ENCODE measurements at regions not wholly inside any gene's neighbourhood (a gene's known extent, or its start where the extent isn't known, plus 50 kb on each side); places are given as distances from the start of the nearest gene placed in this dataset.

DNA sequence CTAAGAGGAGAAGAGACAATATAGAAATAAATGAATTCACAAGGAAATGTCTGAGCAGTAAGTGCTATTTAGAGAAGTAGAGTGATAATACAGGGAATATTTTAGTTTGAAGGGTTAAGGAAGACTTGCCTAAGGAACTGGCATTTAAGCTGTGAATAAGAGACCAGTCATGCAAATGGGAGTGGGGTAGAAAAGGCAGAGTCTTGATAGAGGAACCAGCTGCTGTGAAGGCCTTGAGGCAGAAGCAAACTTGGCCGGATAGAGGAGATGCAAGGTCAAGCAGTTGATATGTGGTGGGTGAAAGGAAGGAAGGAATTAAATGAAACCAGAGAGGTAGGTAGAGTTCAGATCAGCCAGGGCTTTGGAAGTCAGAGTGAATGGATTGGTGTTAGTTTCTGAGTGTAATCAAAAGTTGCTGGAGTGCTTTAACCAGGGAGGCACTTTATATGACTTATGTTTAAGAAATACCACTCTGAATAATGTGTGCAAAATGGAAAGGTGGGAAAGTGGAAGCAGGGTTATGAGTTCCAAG, 198.4 kb upstream of the SESN3 start:
- Histone ChIP-seq H3K9me3 (no peaks in the 10 kb centered on the region), H3K4me1 (peaks cover 0 to 5% (median 0%) of the 10 kb centered on the region in 3 donors), H3K4me3 (no peak overlapping the region), H3K27ac (no peak overlapping the region), H3K27me3 (no peaks in the 10 kb centered on the region), H3K36me3 (no peaks in the 10 kb centered on the region)
- no peak for ATAC-seq
- no peak for TF ChIP-seq CTCF (IDR thresholded peaks at IDR 0.05)
- no peak for TF ChIP-seq EP300 (IDR thresholded peaks at IDR 0.05)
- no peak for TF ChIP-seq POLR2AphosphoS5 (IDR thresholded peaks at IDR 0.05)
- TF ChIP-seq POLR2A (IDR thresholded peaks at IDR 0.05): no peak
- 72 to 80% methylated on average over 1 of the region's 1 CpG for WGBS, 2 donors (ENCODE audit: low coverage in 1 of 2)

- H3K9me3 ChIP-seq: no peaks in the 10 kb centered on the region
- no peak overlapping the region for H3K4me3 ChIP-seq
- H3K27ac ChIP-seq: no peak overlapping the region
- TF ChIP-seq POLR2AphosphoS5 (IDR thresholded peaks at IDR 0.05) (no peak), CTCF (IDR thresholded peaks at IDR 0.05) (no peak), EP300 (IDR thresholded peaks at IDR 0.05) (no peak), POLR2A (IDR thresholded peaks at IDR 0.05) (no peak)
- 87 to 93% methylated on average over 5 of the region's 5 CpGs for WGBS, 2 donors (ENCODE audit: low coverage in 1 of 2)
- no peaks in the 10 kb centered on the region for H3K27me3 ChIP-seq
- no peak for ATAC-seq
- no peaks in the 10 kb centered on the region for H3K36me3 ChIP-seq
- peaks cover 0 to 1% (median 0%) of the 10 kb centered on the region in 3 donors for H3K4me1 ChIP-seq
These were observed 195.9 kb upstream of the SESN3 start for GRCh38 chr11:95426823-95427462.

DNA sequence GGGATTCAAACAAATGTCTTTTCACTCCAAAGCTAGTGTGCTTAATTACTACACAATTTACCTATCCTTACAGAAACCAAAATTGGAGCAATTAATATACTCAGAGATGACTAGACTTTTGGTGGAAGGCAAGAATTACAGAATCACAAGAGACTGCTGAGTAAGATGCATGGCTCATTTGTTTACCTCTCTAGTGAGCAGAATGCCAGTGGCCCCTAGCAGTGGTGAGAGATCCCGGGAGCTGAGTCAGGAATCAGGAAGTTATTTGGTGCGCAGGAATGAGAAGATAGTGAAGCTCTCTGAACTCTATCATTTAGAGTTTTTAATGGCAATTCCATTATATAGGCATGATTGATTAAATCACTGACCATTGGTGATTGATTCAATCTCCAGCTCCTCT, 188.9 kb upstream of the SESN3 start:
- 55 to 80% methylated on average over 2 of the region's 2 CpGs for WGBS, 2 donors (ENCODE audit: low coverage in 1 of 2)
- Histone ChIP-seq H3K27ac (no peak overlapping the region), H3K9me3 (no peaks in the 10 kb centered on the region), H3K4me3 (no peak overlapping the region), H3K4me1 (peaks cover 0 to 11% (median 0%) of the 10 kb centered on the region in 3 donors), H3K36me3 (no peaks in the 10 kb centered on the region), H3K27me3 (no peaks in the 10 kb centered on the region)
- ATAC-seq: no peak
- TF ChIP-seq POLR2AphosphoS5 (IDR thresholded peaks at IDR 0.05) (no peak), CTCF (IDR thresholded peaks at IDR 0.05) (no peak), POLR2A (IDR thresholded peaks at IDR 0.05) (no peak)

DNA sequence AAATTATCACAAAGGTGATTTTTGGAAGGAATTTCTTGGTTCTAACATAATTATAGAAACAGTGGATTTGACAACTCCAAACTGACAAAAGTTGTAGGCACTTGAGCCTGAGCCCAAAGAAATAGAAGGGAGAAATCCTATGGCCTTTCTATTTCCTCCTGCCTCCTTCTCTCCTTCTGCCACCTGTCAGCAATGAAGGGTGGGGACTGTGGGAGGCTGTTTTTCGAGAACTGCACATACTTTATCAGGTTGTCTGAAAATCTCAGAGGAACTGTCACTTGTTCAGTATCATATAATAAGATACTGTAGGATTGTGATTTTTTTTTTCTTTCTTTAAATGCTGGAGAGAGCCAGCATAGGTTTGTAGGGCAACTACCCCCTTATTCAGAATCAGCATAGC, 187.9 kb upstream of the SESN3 start:
- Histone ChIP-seq H3K27me3 (no peaks in the 10 kb centered on the region), H3K9me3 (no peaks in the 10 kb centered on the region), H3K36me3 (no peaks in the 10 kb centered on the region), H3K27ac (no peak overlapping the region), H3K4me3 (no peak overlapping the region), H3K4me1 (peaks cover 0 to 13% (median 0%) of the 10 kb centered on the region in 3 donors)
- no peak for ATAC-seq
- TF ChIP-seq CTCF (IDR thresholded peaks at IDR 0.05): no peak
- TF ChIP-seq POLR2AphosphoS5 (IDR thresholded peaks at IDR 0.05): no peak
- TF ChIP-seq POLR2A (IDR thresholded peaks at IDR 0.05): no peak
- no peak for TF ChIP-seq EP300 (IDR thresholded peaks at IDR 0.05)
- 80 to 100% methylated on average over 1 of the region's 1 CpG for WGBS, 2 donors (ENCODE audit: low coverage in 1 of 2)

GRCh38 chr11:95417832-95418231, 186.8 kb upstream of the SESN3 start:
- Histone ChIP-seq H3K27ac (no peak overlapping the region), H3K4me3 (no peak overlapping the region), H3K36me3 (no peaks in the 10 kb centered on the region), H3K4me1 (peaks cover 0 to 14% (median 0%) of the 10 kb centered on the region in 3 donors), H3K27me3 (no peaks in the 10 kb centered on the region), H3K9me3 (no peaks in the 10 kb centered on the region)
- TF ChIP-seq POLR2A (IDR thresholded peaks at IDR 0.05): no peak
- no peak for TF ChIP-seq CTCF (IDR thresholded peaks at IDR 0.05)
- no peak for TF ChIP-seq EP300 (IDR thresholded peaks at IDR 0.05)
- no peak for TF ChIP-seq POLR2AphosphoS5 (IDR thresholded peaks at IDR 0.05)
- WGBS, 2 donors (ENCODE audit: low coverage in 1 of 2): 100% methylated on average over 1 of the region's 1 CpG
- no peak for ATAC-seq
